HCT116 (cell line): ENCODE measurements at regions not wholly inside any gene's neighbourhood (a gene's known extent, or its start where the extent isn't known, plus 50 kb on each side); places are given as distances from the start of the nearest gene placed in this dataset.

ENCODE experiments used
- ATAC-seq: fragments of 200-7000 bp; cut with Tn5 transposase; 2 replicates; pipeline ENCODE4 v1.9.1; 2020; ENCODE audit warnings: mild to moderate bottlenecking, moderate library complexity
- BruUV-seq: library from RNA; stranded (reverse); fragments of 400-500 nt; replicated peaks from 2 replicates; lab custom pipeline; 2021; lab: Mats Ljungman, UMichigan
- CTCF ChIA-PET: fragments of 300-600 bp; sonication (Branson Sonifier 250); formaldehyde crosslinking; loops from one replicate; lab custom pipeline; 2021; ENCODE audit warnings: antibody characterized with exemption; lab: Charles Lee
- POLR2A ChIA-PET: fragments of 300-600, 350-600 bp; sonication (Branson Sonifier 250); formaldehyde crosslinking; loops from one replicate; lab custom pipeline; 2021; ENCODE audit warnings: antibody characterized with exemption; lab: Charles Lee
- RAD21 ChIA-PET, 2 experiments: fragments of 300-600 bp; sonication (Branson Sonifier 250); formaldehyde crosslinking; loops; one replicate each; lab custom pipeline; 2023; ENCODE audit warnings: low total read pairs in 2 of 2; ENCODE audit not compliant: uncharacterized antibody in 2 of 2, unreplicated experiment in 2 of 2, low non-redundant PET in 1 of 2; lab: Charles Lee
- DNase-seq: peaks from one replicate; pipeline ENCODE4 v3.0.0-alpha.2; 2010; ENCODE audit warnings: low read depth, low spot score
- H2AFZ ChIP-seq: fragments of 200-600 bp; shearing (Covaris generic), sonication (generic); 2 replicates; pipeline ENCODE4 v1.6.1; 2017; ENCODE audit warnings: low read depth, mixed run types, mixed read lengths, antibody characterized with exemption, low read length; ENCODE audit not compliant: poor library complexity, severe bottlenecking
- H3K27ac ChIP-seq: 2 replicates; pipeline ENCODE4 v1.5.1; 2012; ENCODE audit warnings: low read depth, low read length
- H3K27me3 ChIP-seq: fragments of 200-600 bp; sonication (generic); 2 replicates; pipeline ENCODE4 v1.6.1; 2016; ENCODE audit warnings: mixed run types, low read length, mixed read lengths; ENCODE audit not compliant: insufficient read depth
- H3K36me3 ChIP-seq, 2 experiments: fragments of 200-500 bp in 1 of 2; fragments of 200-600 bp in 1 of 2; sonication (Bioruptor generic) in 1 of 2; sonication (generic) in 1 of 2; 2 replicates each; pipeline versions ENCODE4 v1.5.1 to v1.6.1; 2014 to 2016; ENCODE audit warnings: low read length in 2 of 2, inconsistent platforms in 1 of 2, mixed read lengths in 1 of 2, mixed run types in 1 of 2; ENCODE audit not compliant: insufficient read depth in 2 of 2, control insufficient read depth in 1 of 2
- H3K4me1 ChIP-seq, 2 experiments: fragments of 200-600 bp in 1 of 2; sonication (generic) in 1 of 2; 2 replicates each; pipeline versions ENCODE4 v1.5.1 to v1.6.1; 2012 to 2017; ENCODE audit warnings: low read length in 2 of 2, inconsistent platforms in 1 of 2, mild to moderate bottlenecking in 1 of 2, mixed read lengths in 1 of 2, mixed run types in 1 of 2, moderate library complexity in 1 of 2; ENCODE audit not compliant: insufficient read depth in 2 of 2, control insufficient read depth in 1 of 2
- H3K4me2 ChIP-seq: fragments of 200-600 bp; sonication (generic); 2 replicates; pipeline ENCODE4 v1.6.1; 2017; ENCODE audit warnings: mixed run types, low read length, mixed read lengths
- H3K4me3 ChIP-seq, 2 experiments: fragments of 200-600 bp in 1 of 2; sonication (generic) in 1 of 2; replicated peaks in 1 of 2; 2 replicates each; pipeline ENCODE4 v1.5.1; 2011 to 2016; ENCODE audit warnings: low read length in 2 of 2, control low read depth in 1 of 2, low read depth in 1 of 2, mild to moderate bottlenecking in 1 of 2, mixed read lengths in 1 of 2, mixed run types in 1 of 2
- H3K79me2 ChIP-seq: fragments of 200-600 bp; sonication (generic); 2 replicates; pipeline ENCODE4 v1.6.1; 2017; ENCODE audit warnings: mild to moderate bottlenecking, mixed run types, low read length, moderate library complexity, mixed read lengths; ENCODE audit not compliant: insufficient read depth
- H3K9ac ChIP-seq: fragments of 200-600 bp; sonication (generic); 2 replicates; pipeline ENCODE4 v1.6.1; 2016; ENCODE audit warnings: low read length, mixed read lengths
- H3K9me2 ChIP-seq: fragments of 200-600 bp; sonication (generic), shearing (Covaris generic); 2 replicates; pipeline ENCODE4 v1.6.1; 2017; ENCODE audit warnings: mixed run types, mild to moderate bottlenecking, moderate library complexity; ENCODE audit not compliant: insufficient read depth
- H3K9me3 ChIP-seq, 2 experiments: fragments of 200-500 bp in 1 of 2; fragments of 200-600 bp in 1 of 2; sonication (Bioruptor generic) in 1 of 2; sonication (generic) in 1 of 2; 2 replicates each; pipeline ENCODE4 v1.6.1; 2014 to 2017; ENCODE audit warnings: low read length in 2 of 2, mixed read lengths in 2 of 2, inconsistent platforms in 1 of 2, low read depth in 1 of 2, mild to moderate bottlenecking in 1 of 2, mixed run types in 1 of 2, moderate library complexity in 1 of 2; ENCODE audit not compliant: control insufficient read depth in 1 of 2, insufficient read depth in 1 of 2
- H4K20me1 ChIP-seq: fragments of 200-600 bp; sonication (generic), shearing (Covaris generic); 2 replicates; pipeline ENCODE4 v1.6.1; 2017; ENCODE audit warnings: mixed run types, mild to moderate bottlenecking, moderate library complexity; ENCODE audit not compliant: insufficient read depth
- EZH2 ChIP-seq: fragments of 200-600 bp; sonication (generic); IDR thresholded peaks from 2 replicates; pipeline ENCODE4 v1.6.1; 2017; ENCODE audit warnings: antibody characterized with exemption, mixed run types
- EZH2phosphoT487 ChIP-seq: fragments of 200-600 bp; IDR thresholded peaks from 2 replicates; pipeline ENCODE4 v1.6.1; 2018; ENCODE audit warnings: antibody characterized with exemption, borderline replicate concordance
- FOSL1 ChIP-seq: IDR thresholded peaks from 2 replicates; pipeline ENCODE4 v1.6.1; 2012; ENCODE audit warnings: low read depth
- JUND ChIP-seq: IDR thresholded peaks from 2 replicates; pipeline ENCODE4 v1.6.1; 2012
- RAD21 ChIP-seq: IDR thresholded peaks from 2 replicates; pipeline ENCODE4 v1.6.1; 2012; ENCODE audit warnings: low read depth, mild to moderate bottlenecking
- SP1 ChIP-seq: IDR thresholded peaks from 2 replicates; pipeline ENCODE4 v1.6.1; 2012; ENCODE audit warnings: low read depth
- TCF7L2 ChIP-seq: IDR thresholded peaks from 2 replicates; pipeline ENCODE4 v1.7.0; 2011; ENCODE audit warnings: borderline replicate concordance, inconsistent platforms; ENCODE audit not compliant: insufficient read depth, insufficient read length; ENCODE audit errors: extremely low read depth
- YY1 ChIP-seq: IDR thresholded peaks from 2 replicates; pipeline ENCODE4 v1.6.1; 2011; ENCODE audit warnings: low read length, low read depth, moderate library complexity, mild to moderate bottlenecking; ENCODE audit not compliant: insufficient replicate concordance; ENCODE audit errors: extremely low read depth
- intact Hi-C: fragments of 100-400 bp; cut with micrococcal nuclease; formaldehyde crosslinking; loops from 2 replicates; pipeline ENCODE4 v1.10.0; 2022
- TF ChIP-seq, protein P1 (sequence below), 3 experiments: fragments of 200-600 bp in 1 of 3; sonication (generic) in 1 of 3; IDR thresholded peaks in 2 of 3; conservative IDR thresholded peaks in 1 of 3; 2 replicates each; pipeline ENCODE4 v1.5.1; 2012 to 2017; ENCODE audit warnings: low read depth in 2 of 3, low read length in 2 of 3, antibody characterized with exemption in 1 of 3, borderline replicate concordance in 1 of 3, control low read depth in 1 of 3, mild to moderate bottlenecking in 1 of 3, mixed read lengths in 1 of 3, mixed run types in 1 of 3, moderate library complexity in 1 of 3; ENCODE audit not compliant: insufficient read depth in 1 of 3

DNA sequence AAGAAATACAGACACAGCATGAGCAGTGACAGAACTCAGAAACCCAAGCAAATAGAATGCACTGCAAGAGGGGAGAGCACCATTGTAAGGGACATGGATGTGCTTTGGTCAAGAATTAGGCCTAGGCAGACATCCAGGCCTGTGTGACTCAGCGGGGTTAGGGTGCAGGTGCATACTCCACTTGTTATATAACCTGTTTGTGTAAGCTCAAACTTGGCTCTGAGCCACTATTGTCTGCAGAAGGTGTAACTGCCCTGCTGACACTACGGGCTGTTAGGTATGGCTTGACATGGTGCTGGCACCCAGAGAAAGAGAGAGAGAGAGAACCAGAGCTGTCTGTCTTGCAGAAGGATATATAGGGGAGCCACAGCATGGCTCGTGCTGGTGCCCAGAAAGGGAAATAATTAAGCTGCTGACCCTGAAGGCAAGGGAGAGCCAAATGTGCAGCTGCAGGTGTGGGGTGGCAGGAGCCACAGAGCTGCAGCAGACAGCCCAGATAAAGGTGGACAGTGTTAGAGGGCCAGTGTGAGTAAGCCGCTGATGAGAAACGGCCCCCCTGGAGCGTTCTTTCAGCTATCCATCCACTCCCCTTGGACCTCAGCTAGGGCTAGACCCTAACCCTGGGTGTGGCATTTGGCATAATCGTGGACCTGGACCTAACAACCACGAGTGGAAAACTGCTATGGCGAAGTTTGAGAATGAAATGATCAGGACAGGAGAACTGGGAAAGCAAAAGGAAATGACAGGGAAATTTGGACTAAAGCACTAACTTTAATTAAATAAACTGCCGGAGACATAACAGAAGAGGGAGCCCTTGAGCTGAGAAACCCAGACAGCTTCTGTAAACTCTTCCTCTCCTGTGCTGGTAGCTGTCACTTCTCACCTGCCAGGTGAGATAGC lies 253.0 kb upstream of the CCDC179 start:
- H3K36me3 ChIP-seq, result no peaks in the 10 kb centered on the region
- CTCF ChIA-PET, result interaction anchor here (1.4 kb wide), 1 partner anchor 236 kb away, joined by 3 read pairs; no protein-coding TSS in a partner anchor
- no peak for ATAC-seq

GRCh38 chr11:23113887-23114216 lies 253.6 kb upstream of the CCDC179 start:
- BruUV-seq, result no TSS peak
- no peak for DNase-seq
- H3K27me3 ChIP-seq, result no peaks in the 10 kb centered on the region
- H3K4me1 ChIP-seq, result no peaks in the 10 kb centered on the region
- H2AFZ ChIP-seq, result no peak overlapping the region
- H3K36me3 ChIP-seq, result no peaks in the 10 kb centered on the region
- no peaks in the 10 kb centered on the region for H3K79me2 ChIP-seq
- no peaks in the 10 kb centered on the region for H3K9me2 ChIP-seq
- ChIA-PET CTCF (interaction anchor here (1.4 kb wide), 1 partner anchor 237 kb away, joined by 3 read pairs; no protein-coding TSS in a partner anchor), RAD21 (no interaction called here), POLR2A (no interaction called here)
- H4K20me1 ChIP-seq, result no peaks in the 10 kb centered on the region
- no peak overlapping the region for H3K4me3 ChIP-seq
- no peak overlapping the region for H3K4me2 ChIP-seq
- TF ChIP-seq TCF7L2, result no peak
- no peak for TF ChIP-seq FOSL1
- no peak for TF ChIP-seq YY1
- TF ChIP-seq SP1, result no peak
- no peak for TF ChIP-seq EZH2phosphoT487
- H3K9me3 ChIP-seq, result peaks cover 4 to 10% of the 10 kb centered on the region in 2 experiments; a peak in 1 of 4 replicates
- no peak overlapping the region for H3K9ac ChIP-seq
- ATAC-seq, result no peak
- intact Hi-C loops, result no loop called here
- no peak overlapping the region for H3K27ac ChIP-seq

More for the DNA sequence above, 253.0 kb upstream of the CCDC179 start:
- BruUV-seq, result no TSS peak
- Histone ChIP-seq H3K4me1 (no peaks in the 10 kb centered on the region), H3K9me3 (peaks cover 4 to 10% of the 10 kb centered on the region in 2 experiments; a peak in 1 of 4 replicates), H3K27ac (no peak overlapping the region), H3K4me2 (no peak overlapping the region), H3K4me3 (no peak overlapping the region), H3K9me2 (no peaks in the 10 kb centered on the region), H4K20me1 (no peaks in the 10 kb centered on the region), H3K79me2 (no peaks in the 10 kb centered on the region), H3K27me3 (no peaks in the 10 kb centered on the region), H3K9ac (no peak overlapping the region), H2AFZ (no peak overlapping the region)
- DNase-seq, result no peak
- TF ChIP-seq EZH2, result no peak
- peak; percentile 31 for TF ChIP-seq RAD21
- TF ChIP-seq, protein P1, sequence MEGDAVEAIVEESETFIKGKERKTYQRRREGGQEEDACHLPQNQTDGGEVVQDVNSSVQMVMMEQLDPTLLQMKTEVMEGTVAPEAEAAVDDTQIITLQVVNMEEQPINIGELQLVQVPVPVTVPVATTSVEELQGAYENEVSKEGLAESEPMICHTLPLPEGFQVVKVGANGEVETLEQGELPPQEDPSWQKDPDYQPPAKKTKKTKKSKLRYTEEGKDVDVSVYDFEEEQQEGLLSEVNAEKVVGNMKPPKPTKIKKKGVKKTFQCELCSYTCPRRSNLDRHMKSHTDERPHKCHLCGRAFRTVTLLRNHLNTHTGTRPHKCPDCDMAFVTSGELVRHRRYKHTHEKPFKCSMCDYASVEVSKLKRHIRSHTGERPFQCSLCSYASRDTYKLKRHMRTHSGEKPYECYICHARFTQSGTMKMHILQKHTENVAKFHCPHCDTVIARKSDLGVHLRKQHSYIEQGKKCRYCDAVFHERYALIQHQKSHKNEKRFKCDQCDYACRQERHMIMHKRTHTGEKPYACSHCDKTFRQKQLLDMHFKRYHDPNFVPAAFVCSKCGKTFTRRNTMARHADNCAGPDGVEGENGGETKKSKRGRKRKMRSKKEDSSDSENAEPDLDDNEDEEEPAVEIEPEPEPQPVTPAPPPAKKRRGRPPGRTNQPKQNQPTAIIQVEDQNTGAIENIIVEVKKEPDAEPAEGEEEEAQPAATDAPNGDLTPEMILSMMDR (IDR thresholded peaks at IDR 0.05 in 2 of 3, conservative IDR thresholded peaks at IDR 0.05 in 1 of 3; ENCODE audit: borderline replicate concordance in 1 of 3, insufficient read depth in 1 of 3, low read depth in 2 of 3, low read length in 2 of 3), result peak in 1 of 3 experiments; percentile 31; a peak in 2 of 6 replicates
- no peak for TF ChIP-seq JUND
- RAD21 ChIA-PET, result no interaction called here
- intact Hi-C loops, result no loop called here
- POLR2A ChIA-PET, result no interaction called here
